RWPE2 (cell line): ENCODE measurements at regions not wholly inside any gene's neighbourhood (a gene's known extent, or its start where the extent isn't known, plus 50 kb on each side); places are given as distances from the start of the nearest gene placed in this dataset.
"Not testable (repeated sequence)": the region's sequence is repeated elsewhere in the genome, so short reads cannot be mapped to it uniquely, and the experiment has no call there.

Experiments
- ATAC-seq: fragments of 200-7000 bp; cut with Tn5 transposase; 3 replicates; pipeline ENCODE4 v1.9.1; 2021; ENCODE audit warnings: low read depth
- DNase-seq: peaks from one replicate; pipeline ENCODE4 v3.0.0-alpha.2; 2020; ENCODE audit warnings: low spot score
- H3K27ac ChIP-seq: fragments of 450-650 bp; 2 replicates; pipeline ENCODE4 v1.5.1; 2017; ENCODE audit warnings: mild to moderate bottlenecking; ENCODE audit not compliant: poor library complexity, severe bottlenecking
- H3K27me3 ChIP-seq: fragments of 250-450 bp; sonication (Bioruptor Pico); 2 replicates; pipeline ENCODE4 v1.5.1; 2021; ENCODE audit warnings: mild to moderate bottlenecking, moderate library complexity; ENCODE audit not compliant: insufficient read depth, poor library complexity, severe bottlenecking
- H3K36me3 ChIP-seq: fragments of 250-450 bp; sonication (Bioruptor Pico); 2 replicates; pipeline ENCODE4 v1.5.1; 2020; ENCODE audit warnings: low read depth, mild to moderate bottlenecking, moderate library complexity
- H3K4me1 ChIP-seq: fragments of 250-450 bp; sonication (Bioruptor Pico); 2 replicates; pipeline ENCODE4 v1.5.1; 2021; ENCODE audit warnings: mild to moderate bottlenecking, moderate library complexity; ENCODE audit not compliant: insufficient read depth, poor library complexity, severe bottlenecking
- H3K4me3 ChIP-seq: fragments of 250-450 bp; sonication (Bioruptor Pico); 2 replicates; pipeline ENCODE4 v1.5.1; 2021; ENCODE audit warnings: mild to moderate bottlenecking, moderate library complexity; ENCODE audit not compliant: severe bottlenecking
- H3K9me3 ChIP-seq: fragments of 250-450 bp; sonication (Bioruptor Pico); 2 replicates; pipeline ENCODE4 v1.5.1; 2021; ENCODE audit warnings: mild to moderate bottlenecking, moderate library complexity; ENCODE audit not compliant: severe bottlenecking
- CTCF ChIP-seq: fragments of 450-650 bp; IDR thresholded peaks from one replicate; pipeline ENCODE4 v1.5.1; 2017; ENCODE audit warnings: mild to moderate bottlenecking, moderate library complexity; ENCODE audit not compliant: poor library complexity, severe bottlenecking

DNA sequence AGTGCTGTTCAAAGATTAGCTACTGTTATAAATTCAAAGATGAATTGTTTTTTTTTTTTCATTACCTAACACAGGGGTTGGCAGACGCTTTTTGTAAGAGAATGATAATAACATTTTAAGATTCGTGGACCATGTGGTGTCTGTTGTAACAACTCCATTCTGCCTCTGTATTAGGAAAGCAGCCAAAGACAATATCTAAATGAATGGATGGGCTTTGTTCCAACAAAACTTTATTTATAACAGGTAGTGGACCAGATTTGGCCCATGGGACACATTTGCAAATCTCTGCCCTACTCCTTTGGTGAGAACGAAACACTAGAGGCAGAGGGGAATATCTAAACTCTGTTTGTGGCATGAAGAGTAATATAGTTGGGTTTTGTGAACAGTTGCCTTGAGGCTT is 83.6 kb upstream of the BLID start:
- Histone ChIP-seq H3K27me3 (no peaks in the 10 kb centered on the region), H3K27ac (peak overlapping the region; percentile 98), H3K9me3 (no peaks in the 10 kb centered on the region), H3K36me3 (peaks cover 3% of the 10 kb centered on the region; the same call in 1 of the 2 replicates), H3K4me3 (no peak overlapping the region), H3K4me1 (peaks cover 61% of the 10 kb centered on the region)
- TF ChIP-seq CTCF, result no peak
- no peak for ATAC-seq
- no peak for DNase-seq

- TF ChIP-seq CTCF, result no peak
- DNase-seq (no peak), ATAC-seq (no peak)
- no peaks in the 10 kb centered on the region for H3K9me3 ChIP-seq
- peaks cover 72% of the 10 kb centered on the region for H3K4me1 ChIP-seq
- no peak overlapping the region for H3K4me3 ChIP-seq
- no peaks in the 10 kb centered on the region for H3K27me3 ChIP-seq
- H3K27ac ChIP-seq, result peak overlapping the region; percentile 98
- peaks cover 3% of the 10 kb centered on the region; the same call in 1 of the 2 replicates for H3K36me3 ChIP-seq
Observed at GRCh38 chr11:122198291-122198983, 82.4 kb upstream of the BLID start.

DNA sequence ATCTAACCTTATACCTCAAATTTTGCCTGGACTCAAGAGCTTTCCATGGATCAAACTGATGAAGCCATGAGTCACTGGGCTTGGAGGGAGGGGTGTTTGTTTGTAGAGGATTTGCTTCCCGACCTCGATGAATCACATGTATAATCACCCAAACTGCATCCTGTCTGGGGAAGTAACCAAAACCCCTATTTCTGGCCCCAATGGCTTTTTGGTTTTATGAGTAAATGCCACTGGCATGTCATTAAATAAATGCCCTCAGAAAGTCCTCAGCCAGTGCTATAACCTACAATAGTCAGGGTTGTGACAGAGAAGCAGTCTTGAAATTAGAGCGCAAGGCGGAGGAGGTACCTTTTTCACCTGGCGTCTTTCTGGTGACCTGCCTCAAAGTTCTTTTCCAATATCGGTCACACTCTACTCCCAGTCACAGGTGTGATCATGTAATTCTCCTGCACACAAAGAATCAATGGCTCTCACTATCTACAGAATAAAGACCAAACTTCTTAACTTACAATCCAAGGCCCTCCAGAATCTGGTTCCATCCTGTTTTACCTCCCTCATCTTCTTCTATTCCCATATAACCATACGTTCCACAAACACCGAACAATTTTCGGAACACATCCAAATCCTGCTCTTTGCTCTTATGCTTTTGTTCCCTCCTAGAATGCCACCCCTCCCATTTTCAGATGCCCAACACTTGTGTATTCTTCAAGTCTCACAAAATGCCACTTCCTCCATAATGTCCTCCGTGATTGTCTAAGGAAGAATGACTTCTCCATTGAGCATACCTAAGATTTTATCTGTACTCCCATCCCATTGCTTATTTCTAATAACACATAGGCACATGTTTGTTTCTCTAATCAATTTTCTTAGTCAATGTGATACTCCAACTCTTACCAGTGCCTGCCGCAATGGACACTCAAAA is 81.3 kb upstream of the BLID start:
- no peaks in the 10 kb centered on the region for H3K27me3 ChIP-seq
- H3K36me3 ChIP-seq, result peaks cover 3% of the 10 kb centered on the region; the same call in 1 of the 2 replicates
- TF ChIP-seq CTCF, result no peak
- H3K9me3 ChIP-seq, result no peaks in the 10 kb centered on the region
- peak overlapping the region; percentile 98 for H3K27ac ChIP-seq
- ATAC-seq (peak; percentile 85), DNase-seq (peak; percentile 84)
- H3K4me3 ChIP-seq, result no peak overlapping the region
- H3K4me1 ChIP-seq, result peaks cover 80% of the 10 kb centered on the region

GRCh38 chr11:122195790-122196189 is 79.8 kb upstream of the BLID start:
- Histone ChIP-seq H3K27ac (peak overlapping the region; percentile 98), H3K4me1 (peaks cover 71% of the 10 kb centered on the region), H3K27me3 (no peaks in the 10 kb centered on the region), H3K36me3 (peaks cover 3% of the 10 kb centered on the region; the same call in 1 of the 2 replicates), H3K9me3 (no peaks in the 10 kb centered on the region), H3K4me3 (no peak overlapping the region)
- TF ChIP-seq CTCF, result no peak
- ATAC-seq (no peak), DNase-seq (no peak)

DNA sequence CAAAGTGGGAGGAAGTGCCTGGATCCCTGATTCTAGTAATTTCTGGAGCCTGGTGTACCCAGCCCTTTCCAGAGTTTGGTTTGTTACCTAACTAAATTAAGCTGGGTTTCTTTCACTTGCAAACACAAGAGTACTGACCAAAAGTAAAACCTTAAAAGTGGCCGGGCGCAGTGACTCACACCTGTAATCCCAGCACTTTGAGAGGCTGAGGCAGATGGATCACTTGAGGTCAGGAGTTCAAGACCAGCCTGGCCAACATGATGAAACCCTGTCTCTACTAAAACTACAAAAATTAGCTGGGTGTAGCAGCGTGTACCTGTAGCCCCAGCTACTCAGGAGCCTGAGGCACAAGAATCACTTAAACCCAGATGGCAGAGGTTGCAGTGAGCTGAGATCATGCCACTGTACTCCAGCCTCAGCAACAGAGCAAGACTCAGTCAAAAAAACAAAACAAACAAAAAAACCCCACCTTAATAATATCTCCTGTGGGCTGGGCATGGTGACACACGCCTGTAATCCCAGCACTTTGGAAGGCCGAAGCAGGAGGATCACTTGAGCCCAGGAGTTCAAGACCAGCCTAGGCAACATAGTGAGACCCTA is 78.0 kb upstream of the BLID start:
- peak overlapping the region; percentile 98 for H3K27ac ChIP-seq

More for the DNA sequence above, 78.0 kb upstream of the BLID start:
- H3K27me3 ChIP-seq, H3K36me3 ChIP-seq, DNase-seq, H3K9me3 ChIP-seq, H3K4me3 ChIP-seq: not testable (repeated sequence)
- peaks cover 71% of the 10 kb centered on the region for H3K4me1 ChIP-seq
- ATAC-seq, result peak; percentile 59
